ENCODE measurements at regions not wholly inside any gene's neighbourhood (a gene's known extent, or its start where the extent isn't known, plus 50 kb on each side); places are given as distances from the start of the nearest gene placed in this dataset.

DNA sequence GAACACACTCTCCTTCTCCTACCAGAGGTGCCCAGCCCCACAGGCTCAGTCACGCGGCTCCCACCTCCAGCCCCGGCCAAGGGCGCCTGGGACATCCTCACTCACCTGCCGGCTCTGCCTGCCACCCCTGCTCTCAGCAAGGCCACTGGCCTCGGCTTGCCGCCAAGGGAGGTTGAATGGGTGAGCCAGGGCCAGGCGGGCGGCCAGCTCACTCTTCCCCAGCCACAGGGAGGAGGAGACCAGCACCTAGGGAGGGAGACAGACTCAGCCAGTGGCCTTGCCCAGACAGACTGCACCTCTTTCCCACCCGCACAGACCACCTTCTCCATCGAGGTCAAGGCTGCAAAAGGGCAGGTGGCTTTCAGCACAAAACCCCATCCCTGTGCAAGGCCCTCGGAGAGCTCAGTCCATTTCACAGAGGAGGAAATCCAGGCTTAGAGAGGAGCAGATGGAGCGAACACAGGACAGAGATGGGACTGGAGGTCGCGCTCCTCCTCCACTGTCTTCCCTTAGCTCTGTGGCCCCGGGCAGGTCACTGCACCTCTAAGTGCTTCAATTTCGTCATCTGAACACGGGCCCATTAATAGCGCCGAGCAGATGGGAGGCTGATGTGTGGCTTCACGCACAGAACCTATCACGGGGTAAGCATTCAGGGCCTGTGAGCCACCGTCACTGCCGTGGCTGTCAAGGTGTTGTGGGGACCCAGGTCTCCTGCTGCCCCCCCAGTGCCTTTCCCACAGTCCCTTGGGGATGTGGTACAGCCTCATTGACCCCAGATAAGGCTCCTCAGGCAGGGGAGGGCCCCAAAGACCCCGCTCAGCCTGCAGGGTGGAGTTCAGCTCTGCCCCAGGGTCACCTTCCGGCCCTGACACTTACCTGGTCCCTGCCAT lies 56.1 kb downstream of the RMI2 start:
- no peak for DNase-seq (ENCODE audit: low spot score)

DNA sequence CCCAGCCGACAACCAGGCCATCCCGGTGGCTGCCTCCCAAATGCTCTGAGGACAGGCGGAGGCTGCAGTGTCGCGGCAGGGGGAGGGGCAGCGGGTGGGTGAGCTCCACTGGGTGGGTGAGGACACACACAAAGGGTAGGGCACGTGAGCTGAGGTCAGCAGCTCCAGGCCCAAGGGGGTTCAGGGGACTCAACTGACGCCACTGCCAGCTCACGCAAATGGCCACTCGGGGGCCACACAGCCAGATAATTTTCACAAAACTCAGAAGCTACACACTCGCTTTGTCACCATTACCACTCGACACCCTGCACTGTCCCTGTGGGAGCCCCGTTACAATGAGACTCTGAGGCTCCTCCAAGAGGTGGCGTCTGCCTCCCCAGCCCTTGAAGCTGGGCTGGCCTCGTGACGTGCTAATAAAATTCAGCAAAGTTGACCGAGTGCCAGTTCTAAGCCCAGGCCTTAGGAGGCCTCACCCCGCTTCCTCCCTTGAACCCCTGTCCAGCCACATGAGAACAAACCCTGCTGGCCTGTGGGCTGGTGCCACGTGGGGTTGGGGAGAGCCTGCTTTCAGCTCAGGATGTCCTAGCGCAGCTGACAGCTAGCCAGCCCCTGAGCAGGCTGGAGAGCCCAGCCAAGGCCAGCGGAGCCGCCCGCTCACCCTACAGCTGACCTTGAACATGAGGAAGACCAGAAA lies 56.9 kb downstream of the RMI2 start:
- DNase-seq (ENCODE audit: low spot score) = no peak

DNA sequence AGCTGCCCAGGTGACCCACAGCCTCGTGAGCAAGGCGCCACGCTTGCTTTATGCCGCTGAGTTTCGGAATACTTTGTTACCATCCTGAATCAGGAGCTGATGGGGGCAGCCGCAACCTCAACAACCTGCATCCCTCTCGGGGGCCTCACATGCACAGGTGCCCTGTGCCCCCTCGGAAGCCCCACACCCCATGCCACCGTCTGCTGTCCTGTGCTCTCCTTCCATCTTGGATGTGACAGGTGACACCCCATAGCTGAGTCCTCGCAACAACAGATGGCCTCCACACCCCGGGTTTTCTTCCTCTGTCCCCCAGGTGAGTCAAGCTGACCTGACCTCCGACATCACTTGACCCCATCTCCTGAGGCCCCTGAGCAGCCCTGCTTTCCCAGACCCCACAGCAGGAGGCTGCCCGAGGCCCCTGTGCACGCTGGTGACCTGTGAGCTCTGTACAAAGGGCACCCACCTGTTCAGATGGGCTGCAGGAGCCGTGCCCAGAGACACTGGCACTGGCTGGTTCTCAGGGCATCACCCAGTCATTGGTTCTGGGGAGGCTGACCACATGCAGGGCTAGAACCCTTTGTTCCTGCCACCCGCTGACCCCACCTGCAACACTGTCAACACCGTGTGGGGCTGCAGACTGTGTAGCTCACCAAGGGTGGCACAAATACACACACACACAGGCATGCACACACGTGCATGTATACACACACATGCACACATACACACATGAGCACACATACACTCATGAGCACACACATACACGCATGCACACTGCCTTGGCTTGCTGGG lies 57.7 kb downstream of the RMI2 start:
- DNase-seq (ENCODE audit: low spot score) = no peak

DNA sequence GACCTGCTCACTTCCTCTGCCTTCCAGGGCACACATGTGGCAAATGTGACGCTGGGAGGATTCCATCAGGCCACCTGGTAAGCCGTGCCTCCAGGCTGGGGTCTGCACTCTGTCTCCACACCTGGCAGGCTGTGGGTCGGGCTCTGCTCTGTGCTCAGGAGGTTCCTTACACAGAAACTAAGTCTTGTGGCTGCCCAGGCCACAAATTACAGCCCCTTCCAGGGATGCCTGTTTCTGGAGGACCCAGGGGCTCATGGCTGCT lies 58.2 kb downstream of the RMI2 start:
- no peak for DNase-seq (ENCODE audit: low spot score)

DNA sequence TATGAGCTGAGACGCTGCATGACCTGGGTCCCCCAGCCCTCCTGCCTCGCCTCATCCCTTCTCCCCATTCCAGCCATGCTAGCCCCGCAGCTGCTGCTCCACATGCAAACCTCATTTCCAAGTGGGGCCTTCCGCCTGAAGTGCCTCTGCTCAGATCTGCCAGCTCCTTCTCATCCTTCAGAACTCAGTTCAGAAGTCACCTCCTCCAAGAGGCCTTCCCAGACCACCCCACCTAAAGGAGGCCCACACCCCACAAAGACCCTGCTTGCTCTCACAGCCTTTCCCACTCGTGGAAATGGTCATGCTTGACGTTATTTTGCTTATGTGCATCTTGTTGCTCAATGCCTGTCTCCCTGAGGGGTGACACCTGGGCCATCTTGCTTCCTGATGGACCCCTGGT lies 58.7 kb downstream of the RMI2 start:
- no peak for DNase-seq (ENCODE audit: low spot score)

DNA sequence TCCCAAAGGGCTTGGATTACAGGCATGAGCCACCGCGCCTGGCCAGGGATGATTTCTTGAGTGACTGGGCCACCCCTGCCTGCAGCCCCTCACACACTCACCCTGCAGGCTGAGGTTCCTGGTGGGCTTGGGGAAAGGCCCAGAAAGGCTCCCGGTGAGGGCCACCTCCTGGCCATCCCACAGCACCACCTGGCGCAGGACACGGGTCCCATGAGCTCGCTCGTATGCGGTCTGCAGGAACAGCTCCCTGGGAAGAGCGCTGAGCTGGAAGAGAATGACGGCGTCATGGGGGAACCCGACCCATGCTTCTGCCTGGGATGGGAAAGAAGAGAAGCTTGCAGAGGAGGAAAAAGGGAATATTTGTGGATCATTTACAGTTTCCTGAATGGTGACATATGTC lies 59.3 kb downstream of the RMI2 start:
- DNase-seq (ENCODE audit: low spot score) = no peak

DNA sequence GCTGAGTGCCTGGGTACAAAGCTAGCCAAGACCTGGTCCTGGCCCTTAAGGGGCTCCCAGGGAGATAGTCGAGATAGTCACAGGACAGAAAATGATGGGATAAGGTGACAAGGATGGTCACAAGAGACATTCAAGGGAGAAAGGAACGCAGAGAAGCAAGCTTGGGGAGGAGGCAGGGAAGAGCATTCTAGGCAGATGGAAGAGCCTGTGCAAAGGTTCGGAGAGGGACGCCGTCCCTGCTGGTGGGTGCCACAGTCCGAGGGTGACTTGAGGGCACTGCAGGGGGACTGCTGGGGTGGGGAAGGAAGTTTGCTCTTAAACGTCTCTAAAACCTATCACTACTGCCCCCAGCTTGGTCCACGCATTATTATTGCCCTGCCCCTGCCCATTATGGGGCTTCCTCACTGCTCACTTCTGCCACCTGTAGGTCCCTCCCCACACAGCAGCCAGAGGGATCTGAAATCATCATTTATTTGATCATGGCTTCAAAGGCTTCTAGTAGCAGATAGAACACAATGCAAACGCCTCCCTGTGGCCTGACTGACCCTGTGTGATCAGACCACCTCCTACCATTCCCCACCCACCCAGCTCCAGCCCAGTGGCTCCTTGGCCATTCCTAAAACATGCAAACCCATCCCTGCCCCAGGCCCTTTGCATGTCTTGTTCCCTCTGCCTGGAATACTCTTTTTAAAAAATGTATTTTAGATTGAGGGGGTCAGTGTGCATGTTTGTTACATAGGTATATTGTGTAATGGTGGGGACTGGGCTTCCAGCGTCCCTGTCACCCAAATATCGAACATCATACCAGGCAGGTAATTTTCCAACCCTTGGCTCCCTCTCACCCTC lies 60.3 kb downstream of the RMI2 start:
- no peak for DNase-seq (ENCODE audit: low spot score)

DNA sequence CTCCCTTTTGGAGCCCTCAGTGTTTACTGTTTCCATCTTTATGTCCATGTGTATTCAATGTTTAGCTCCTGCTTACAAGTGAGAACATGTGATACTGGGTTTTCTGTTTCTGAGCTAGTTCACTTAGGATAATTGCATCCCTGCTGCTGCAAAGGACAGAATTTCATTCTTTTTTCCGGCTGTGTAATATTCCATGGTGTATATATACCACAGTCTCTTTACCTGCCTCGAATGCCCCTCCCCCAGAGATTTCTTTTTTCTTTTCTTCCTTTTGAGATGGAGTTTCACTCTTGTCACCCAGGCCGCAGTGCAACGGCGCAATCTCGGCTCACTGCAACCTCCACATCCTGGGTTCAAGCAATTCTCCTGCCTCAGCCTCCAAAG lies 60.9 kb downstream of the RMI2 start:
- no peak for DNase-seq (ENCODE audit: low spot score)

DNA sequence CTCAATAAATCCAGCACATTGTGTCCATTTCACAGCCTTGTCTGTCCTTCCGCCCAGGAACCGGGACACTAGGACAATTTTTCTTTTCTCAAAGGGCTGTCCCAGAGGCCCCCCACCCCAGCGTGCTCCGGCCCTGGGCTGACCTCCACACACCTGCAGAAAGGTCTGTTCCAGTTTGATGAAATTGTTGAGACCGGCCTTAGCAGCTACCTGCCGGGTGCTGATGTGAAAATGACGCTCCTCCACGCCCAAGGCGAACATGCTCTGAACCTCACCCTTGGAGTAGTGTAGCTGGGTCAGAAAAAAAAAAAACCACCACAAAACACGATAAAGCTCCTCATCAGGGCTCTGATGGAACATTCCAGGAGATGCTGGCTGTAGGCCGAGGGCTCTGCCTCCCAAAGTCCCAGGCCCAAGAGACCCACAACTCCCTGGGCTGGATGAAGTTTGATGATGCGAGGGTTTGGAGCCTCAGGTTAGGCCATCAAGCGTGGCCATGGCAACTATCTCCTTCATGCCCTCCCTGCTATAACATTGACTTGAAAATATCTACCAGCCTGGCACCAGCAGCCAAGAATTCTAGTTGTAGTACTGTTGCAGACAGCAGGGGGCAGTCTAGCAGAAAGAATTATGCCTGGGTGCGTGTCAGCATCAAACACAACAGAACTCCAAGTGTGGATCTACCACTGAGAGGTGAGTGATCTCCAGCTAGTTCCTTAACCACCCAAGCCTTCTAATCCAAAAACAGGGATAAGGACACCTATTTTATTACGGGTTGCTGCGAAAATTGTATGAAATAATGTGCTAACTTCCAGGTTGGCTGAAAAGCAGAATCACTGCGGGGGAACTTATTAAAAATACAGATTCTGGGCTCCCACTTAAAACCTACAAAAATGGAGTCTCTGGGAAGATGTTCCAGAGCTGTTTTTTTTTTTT lies 62.1 kb downstream of the RMI2 start:
- peak; percentile 57 for DNase-seq (ENCODE audit: low spot score)

DNA sequence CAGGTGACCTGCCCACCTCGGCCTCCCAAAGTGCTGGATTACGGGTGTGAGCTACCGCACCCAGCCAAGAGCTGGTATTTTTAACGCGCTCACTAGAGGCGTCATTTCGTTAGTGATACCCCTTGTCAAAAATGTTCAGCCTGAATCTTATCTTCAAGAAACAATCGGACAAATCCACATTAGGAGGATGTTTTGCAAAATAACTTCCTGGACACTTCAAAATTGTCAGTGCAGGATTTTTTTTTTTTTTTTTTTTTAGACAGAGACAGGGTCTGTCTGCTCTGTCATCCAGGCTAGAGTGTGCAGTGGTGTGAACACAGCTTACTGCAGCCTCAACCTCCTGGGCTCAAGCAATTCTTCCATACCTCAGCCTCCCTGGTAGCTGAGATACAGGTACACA lies 63.0 kb downstream of the RMI2 start:
- no peak for DNase-seq (ENCODE audit: low spot score)

DNA sequence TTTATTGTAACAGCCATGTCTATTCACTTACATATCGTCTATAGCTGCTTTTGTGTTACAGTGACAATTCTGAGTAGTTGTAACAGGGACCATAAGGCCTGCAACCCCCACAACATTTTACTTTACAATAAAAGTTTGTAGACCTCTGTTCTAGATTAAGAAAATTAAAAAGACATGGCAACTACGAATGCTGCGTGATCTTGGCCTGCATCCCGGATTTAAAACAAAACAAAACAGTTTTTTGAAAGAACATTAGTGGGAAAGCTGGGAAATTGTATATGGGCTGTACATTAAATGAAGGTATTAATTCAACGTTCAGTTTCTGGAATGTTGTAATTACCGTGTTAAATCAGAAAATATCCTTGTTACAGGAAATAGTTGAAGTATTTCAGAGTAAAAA lies 64.1 kb downstream of the RMI2 start:
- no peak for DNase-seq (ENCODE audit: low spot score)

DNA sequence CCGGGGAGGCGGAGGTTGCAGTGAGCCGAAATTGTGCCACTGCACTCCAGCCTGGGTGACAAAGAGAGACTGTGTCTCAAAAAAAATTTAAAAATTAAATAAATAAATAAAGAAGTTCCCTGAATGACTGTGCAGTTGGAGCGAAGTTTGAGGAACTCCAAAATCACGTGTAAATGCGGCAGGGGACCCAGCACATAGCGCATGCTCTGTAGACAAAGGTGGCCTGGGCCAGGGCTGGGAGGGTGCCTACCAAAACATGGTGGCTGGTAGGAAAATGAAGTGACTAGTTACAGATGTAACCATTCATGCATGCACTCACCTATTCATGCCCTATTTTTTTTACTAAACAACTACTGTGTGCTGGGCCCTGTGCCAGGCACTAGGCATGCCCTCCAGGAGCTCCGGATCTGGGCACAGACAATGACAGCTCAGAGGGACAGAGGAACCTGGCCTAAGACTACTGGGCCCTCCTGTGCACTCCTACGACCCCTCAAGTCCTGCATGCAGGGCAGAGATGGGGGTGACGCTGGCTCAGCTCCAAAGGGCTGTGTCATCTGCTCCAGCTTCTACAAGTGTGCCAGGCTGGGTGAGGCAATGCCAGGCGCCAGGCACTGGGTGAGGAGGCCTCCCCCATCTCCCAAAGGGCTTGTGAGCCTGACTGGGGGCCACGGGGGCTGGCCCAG lies 65.3 kb downstream of the RMI2 start:
- DNase-seq (ENCODE audit: low spot score) = no peak

DNA sequence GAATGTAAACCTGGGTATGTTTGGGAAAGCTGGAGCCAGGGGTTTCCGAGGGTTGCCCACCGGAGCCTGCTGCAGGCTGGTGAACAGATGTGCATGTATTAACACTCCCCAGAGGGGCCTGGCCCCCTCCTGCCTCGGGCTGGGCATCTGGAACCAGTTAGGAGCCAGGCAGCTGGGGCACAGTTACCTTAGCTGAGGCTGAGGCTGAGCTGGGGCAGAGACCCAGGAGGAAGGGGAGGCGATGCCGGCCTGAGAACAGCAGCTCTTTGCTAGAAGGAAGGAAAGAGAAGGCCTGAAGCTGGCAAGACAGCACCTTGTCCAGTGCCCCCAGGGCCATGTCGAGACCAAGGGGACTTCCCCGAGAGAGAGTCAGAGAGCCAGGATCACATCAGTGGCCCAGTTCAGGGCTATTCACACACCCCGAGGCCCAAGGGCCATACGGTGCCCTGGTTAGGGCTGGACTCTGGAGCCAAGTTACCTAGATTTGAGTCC lies 65.8 kb downstream of the RMI2 start:
- no peak for DNase-seq (ENCODE audit: low spot score)

DNA sequence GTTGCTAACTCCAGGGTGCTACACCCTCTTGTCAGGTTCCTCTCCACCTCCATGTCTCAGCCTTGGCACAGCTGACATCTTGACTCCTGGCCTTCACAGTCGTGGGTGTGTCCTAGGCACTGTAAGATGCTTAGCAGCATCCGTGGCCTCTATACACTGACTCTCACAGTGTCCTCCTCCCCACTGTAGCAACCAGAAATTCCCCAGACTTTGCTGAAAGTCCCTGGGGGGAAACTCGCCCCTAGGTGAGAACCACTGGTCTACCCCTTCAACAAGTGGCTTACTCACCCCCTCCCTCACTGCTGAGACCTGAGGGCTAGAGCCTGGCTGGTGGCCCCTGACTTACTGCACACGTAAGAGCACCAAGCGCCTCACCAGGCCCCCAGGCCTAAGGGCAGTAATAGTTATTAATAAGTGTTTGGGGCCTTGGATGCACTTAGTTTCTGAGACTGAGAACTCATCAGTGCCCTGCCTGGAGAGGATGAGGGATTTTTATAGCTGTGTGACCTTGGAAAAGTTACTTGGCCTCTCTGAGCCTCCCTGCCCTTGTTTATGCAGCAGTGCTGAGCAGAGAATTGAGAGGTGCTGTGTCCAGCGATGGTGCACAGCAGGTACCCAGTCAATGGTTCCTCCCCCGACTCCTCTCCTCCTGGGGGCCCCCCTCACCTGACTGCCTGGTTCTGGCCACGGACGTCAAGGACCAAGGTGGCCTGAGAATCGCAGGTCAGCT lies 67.1 kb downstream of the RMI2 start:
- no peak for DNase-seq (ENCODE audit: low spot score)

DNA sequence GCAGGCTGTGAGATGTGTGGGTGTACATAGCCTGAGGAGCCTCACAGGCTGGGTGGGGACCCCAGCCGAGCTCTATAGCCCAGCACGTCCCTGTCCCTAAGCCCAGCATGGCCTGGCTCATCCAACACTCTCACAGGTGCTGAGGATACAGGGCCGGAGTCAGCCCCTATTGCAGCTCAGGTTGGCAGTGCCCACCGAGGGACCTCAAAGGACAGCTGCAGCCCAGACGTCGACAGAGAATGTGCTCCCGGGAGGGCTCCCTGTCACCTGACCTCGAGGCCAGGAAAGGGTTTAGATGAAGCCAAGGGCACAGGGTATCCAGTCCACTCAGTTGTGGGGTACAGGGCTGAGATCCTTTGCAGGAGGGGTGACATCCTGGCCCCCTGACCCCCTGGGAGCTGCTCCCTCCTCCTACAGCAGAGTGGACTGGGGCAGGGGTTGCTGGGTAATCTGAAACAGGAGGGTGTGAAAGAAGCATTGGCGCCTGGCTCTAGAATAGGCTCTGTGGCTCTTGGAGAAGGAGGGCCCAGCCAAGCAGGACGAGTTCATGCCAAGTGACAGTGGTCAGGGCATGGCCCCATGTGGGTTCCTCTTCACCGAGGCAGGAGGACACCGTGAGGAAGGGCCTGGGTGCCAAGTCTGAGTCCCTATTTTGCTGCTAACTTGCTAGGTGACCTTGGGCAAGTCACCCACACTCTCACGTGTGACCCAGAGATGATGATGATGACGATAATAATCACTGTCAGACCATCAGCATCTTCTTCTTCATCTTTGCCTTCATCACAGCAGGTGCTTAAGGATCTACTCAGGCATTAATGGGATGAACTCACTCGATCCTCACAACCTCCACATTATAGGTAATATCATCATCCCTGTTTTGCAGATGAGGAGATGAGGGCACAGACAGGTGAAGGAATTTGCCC lies 68.0 kb downstream of the RMI2 start:
- DNase-seq (ENCODE audit: low spot score) = no peak

DNA sequence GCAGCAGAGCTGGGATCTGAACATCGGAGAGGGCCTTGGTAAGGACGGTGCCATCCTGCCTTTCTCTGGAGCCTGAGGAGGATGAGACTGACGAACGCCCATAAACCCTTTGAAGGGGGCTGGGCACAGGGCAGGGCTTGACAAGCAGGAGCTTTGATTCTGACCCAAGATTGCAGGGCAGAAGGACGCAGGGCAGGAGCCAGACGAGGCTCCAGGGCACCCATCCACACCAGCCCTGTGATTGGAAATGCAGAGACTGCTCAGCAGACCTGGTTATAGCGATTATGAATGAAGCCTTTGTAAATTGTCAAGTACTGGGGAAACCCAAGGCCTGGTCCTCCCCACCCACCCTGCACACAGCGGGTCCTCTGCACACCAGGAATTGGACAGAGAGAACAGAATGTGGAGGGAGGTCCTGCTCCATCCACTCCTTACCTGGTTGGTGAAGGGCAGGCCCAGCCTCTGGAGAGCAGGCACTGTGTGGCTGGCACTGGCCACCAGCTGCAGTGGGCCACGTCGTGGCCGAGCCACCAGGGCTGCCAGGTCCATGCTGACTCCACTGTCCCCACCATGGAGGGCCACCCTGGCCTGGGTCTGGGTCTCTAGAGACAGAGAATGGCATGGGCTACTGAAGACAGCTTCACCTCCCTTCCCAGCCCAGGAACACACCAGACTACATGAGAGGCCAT lies 68.8 kb downstream of the RMI2 start:
- no peak for DNase-seq (ENCODE audit: low spot score)

DNA sequence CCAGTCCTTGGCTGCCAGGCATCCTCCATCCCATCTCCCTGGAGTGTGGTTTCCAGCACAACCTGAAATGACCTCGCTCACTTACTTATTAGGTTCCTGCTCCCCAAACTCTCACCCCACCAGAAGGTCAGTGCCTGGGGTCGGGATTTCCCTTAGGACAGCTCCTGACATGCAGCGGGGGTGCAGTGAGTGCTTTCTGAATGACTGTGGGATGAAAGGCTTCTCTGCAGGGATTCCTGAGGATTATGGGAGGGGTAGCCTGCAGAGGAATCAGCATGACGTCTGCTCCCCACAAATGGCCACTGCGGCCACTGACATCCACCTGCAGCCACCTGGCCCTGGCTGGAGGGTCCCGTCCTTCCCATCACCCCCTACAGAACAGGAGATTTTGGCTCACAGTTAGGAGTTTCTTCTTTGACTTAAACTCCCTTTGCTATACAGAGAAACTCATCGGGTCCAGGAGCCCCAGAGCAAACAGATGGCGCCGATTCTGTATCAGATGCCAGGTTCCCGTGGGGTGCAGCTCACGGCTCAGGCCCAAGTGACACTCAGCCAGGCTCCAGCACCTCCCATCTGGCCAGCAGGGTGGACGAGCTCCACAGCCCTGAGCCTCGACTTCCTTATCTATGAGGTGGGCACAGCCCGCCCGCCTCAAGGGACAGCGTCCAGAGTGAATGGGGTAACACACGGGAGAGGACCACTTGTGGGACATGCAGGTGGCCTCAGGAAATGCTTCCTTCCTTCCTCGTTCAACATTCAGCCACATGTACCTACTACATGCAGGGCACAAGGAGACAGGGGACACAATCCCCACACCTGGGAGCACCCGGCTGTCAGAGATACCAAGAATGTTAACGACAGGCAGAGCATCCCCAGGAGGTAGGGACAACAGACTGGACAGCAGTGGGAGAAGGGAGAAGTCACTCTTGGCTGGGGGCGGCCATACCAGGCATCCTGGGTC lies 69.8 kb downstream of the RMI2 start:
- DNase-seq (ENCODE audit: low spot score) = no peak

Measured in CD4-positive, alpha-beta T cell treated with Interleukin-6 at 100 ng/mL for 8 hours (primary cell).